ENCODE measurements at regions not wholly inside any gene's neighbourhood (a gene's known extent, or its start where the extent isn't known, plus 50 kb on each side); places are given as distances from the start of the nearest gene placed in this dataset.

- DNase-seq = no peak
Observed at GRCh38 chr10:121185816-121186455, 334.8 kb downstream of the WDR11 start.

DNA sequence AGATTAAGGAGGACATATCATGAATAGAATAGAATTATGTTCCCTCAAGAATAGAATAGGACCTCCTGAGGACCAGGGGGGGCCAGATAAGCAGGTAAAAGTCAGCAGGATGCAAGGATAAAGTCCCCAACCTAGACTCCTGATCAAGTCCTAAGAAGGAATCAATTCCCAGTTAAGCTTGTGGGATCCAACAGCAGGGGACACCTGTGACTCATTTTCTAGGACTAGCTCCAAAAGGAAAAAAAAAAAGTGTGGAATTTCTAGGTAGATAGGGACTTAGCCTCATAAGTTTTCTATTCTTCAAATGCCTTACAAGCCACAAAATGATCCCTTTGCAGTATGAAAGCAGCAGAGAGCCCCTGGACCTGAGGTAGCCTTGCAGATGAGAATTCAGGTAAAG lies 336.2 kb downstream of the WDR11 start:
- DNase-seq = no peak

DNA sequence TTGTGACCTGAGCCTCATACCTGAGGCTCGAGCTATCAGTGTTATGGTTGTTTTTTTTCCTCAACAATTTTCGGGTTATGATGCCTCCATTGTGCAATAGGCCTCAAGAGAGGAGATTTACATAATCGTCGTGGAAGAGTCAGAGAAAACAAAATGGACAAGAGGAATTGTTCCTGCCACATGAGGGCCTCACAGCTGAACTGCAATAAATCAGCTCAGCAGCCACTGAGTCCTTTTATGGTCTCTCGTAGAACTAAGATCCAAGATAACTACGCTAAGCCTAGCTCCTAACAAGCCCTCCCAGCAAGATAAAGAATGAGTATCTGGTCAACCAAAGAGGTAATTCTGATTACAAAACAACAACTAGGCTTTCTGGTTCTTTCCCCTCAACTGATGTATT lies 336.8 kb downstream of the WDR11 start:
- DNase-seq = no peak

DNA sequence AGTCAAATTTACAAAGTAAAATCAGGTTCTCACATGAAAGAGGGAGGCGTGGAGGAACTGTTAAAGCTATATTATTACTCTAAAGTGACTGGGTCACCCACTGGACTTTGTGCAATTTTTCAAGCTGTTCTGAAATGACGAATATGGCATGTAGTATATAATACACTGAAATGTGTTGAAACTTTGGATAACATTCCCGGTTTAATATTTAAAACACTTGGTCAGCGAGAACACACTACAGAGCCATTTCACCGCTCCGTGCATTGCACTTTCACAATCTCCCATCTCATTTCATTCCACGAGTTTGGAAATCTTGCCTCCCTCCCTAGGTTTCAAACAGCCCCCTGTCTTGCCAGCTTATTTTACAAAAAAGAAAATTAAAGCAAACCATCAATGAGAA lies 337.9 kb downstream of the WDR11 start:
- no peak for DNase-seq

DNA sequence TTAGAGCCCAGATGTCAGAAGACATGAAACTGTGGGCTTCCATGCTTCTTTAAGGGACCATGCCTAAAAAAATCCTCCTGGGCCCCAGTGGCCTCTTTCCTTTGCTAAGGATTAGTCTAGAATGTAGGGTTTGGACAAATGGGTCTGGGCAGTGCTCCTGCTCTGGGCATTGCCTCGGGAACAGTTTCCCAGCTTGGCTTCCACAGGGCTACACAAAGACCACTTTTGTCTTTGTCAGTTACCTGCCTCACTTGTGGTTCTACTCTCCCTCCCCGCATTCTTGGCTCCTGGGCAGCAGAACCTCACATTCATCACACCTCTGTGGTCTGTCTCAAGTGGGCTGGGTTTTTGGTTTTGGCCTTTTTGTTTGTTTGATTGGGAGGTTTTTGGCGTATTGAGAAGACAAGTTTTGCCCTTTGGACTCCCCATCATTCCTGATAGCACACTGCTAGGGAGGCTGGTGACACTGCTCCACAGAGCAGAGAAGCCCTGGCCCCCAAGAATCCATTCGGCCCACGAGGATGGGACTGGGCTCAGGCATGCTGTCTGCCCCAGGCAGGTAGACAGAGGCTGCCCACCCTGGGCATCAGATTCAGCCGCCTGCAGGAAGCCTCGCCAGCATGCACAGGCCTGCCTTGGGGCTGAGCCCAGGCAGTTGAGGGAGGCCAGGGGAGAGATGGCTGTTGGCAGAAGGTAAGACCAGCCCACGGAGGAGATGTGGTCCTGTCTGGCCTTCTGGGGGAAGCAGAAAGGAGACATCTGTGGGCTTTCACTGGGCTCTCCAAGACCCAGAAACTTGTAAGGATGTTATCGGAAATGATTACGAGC lies 343.7 kb downstream of the WDR11 start:
- no peak for DNase-seq

GRCh38 chr10:121195524-121195910 lies 344.4 kb downstream of the WDR11 start:
- no peak for DNase-seq

GRCh38 chr10:121199081-121199480 lies 347.9 kb downstream of the WDR11 start:
- no peak for DNase-seq

DNA sequence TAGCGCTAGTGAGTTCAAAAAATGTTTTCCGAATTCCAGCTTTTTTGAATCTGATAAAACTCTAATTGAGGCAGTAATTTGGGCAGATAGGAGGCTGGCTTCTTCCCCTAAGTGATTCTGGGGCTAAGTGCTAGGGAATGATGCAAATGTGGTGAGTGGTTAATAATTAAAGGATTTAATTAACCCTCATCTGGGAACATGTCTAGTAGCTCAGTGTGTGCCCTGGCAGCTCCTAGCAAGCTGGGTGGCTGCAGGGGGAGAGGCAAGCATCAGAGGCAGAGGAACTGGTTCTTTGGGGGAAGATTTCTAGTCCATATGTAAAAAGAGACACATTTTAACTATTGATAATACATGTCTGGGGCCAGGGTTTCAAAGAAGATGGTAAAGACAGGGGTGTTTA lies 354.5 kb downstream of the WDR11 start:
- DNase-seq = no peak

- no peak for DNase-seq
Observed at GRCh38 chr10:121211446-121211845, 360.3 kb downstream of the WDR11 start.

DNA sequence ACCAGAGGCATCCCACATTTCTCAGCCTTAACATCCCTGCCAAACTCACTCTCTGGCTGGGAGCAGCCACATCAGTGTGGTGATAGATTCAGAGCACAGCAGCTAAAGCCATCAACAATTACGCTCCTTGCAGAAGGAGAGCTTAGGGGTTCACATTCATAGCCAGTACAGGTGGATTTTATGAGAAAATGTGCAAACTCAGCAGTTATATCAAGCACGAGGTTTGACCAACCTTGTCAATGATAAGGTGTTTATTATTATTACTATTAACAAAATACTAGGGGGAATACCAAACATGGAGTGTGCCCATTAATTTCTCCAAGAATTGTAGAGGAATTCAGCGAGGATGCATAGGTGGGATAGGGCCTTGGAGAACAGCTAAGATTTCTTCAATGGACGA lies 362.3 kb downstream of the WDR11 start:
- no peak for DNase-seq

DNA sequence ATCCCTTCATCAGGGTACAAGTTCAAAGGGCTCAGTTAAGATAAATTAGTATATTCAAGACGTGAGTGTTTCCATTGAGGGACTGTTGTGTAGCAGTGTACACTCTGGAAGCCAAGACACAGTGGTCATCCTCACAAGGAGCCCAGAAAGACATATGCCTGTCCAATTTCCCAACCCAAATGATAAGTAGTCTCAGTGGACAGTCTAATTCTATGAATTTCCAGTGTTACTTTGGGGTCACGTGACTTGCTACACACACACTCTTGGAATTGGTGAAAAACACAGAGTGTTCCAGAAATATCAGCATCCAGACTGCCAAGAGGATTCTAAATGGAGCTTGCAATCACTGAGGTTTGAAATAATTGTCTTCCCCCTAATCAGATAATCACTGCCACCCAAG lies 365.1 kb downstream of the WDR11 start:
- no peak for DNase-seq

- DNase-seq = no peak
Observed at GRCh38 chr10:121216721-121217181, 365.6 kb downstream of the WDR11 start.

- peak; percentile 13 for DNase-seq
Observed at GRCh38 chr10:121217331-121217730, 366.2 kb downstream of the WDR11 start.

DNA sequence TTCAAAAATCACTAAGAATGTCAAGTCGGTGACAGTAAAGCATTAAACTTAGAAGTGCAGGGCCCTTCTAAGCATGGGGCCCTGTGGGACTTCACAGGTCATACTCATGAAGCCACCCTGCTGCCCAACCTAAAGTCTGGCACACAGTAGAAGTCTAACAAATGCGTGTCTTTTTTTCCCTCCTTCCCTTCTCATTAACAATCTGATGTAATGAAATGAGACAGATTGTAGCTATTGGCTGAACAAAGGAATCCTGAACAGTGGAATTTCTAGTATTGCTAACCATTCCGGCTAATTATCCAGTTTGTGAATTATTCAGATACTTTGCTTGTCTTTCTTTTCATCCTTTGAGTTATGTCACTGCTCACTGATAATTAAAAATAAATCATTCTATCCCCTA lies 369.9 kb downstream of the WDR11 start:
- no peak for DNase-seq

- no peak for DNase-seq
Observed at GRCh38 chr10:121221991-121222390, 370.8 kb downstream of the WDR11 start.

DNA sequence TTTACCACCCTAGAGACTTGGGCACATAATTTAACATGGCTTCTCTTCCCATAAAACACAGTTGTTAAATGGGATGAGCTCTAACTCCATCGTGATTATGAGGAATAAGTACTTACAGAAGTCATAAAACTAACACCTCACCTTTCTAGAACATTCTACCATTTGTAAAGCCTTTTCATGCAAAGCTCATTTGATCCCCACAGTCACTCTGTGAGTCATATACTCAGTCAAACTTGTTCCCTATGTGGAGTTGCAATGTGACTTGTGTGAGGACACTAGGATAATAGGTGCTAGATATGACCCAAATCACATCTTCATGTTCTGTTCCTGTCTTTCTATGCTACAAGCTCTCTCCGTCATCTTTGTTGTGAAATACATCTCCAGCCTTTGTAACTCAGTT lies 371.7 kb downstream of the WDR11 start:
- no peak for DNase-seq

DNA sequence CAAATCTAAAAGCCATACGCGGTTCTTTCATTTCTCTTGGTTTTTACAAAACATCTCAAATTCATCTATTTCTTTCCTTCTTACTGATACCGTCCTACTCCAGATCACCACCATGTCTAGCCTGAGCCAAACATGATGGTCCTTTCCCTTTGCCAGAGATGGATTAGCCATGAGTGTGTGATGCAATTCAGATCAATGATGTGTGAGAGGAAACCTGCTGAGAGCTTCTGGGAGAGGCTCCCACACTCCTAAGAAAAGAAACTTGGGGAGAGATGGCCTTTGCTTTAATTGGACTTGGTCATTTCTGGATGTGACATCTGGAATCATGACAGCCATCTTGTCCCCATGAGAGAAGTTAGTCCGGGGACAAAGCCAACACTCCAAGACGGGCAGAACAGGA lies 367.2 kb downstream of the FGFR2 start:
- DNase-seq = no peak

GRCh38 chr10:121232494-121232893 lies 365.8 kb downstream of the FGFR2 start:
- DNase-seq = no peak

GRCh38 chr10:121235692-121236091 lies 362.6 kb downstream of the FGFR2 start:
- DNase-seq = no peak

GRCh38 chr10:121236621-121237020 lies 361.6 kb downstream of the FGFR2 start:
- no peak for DNase-seq

DNA sequence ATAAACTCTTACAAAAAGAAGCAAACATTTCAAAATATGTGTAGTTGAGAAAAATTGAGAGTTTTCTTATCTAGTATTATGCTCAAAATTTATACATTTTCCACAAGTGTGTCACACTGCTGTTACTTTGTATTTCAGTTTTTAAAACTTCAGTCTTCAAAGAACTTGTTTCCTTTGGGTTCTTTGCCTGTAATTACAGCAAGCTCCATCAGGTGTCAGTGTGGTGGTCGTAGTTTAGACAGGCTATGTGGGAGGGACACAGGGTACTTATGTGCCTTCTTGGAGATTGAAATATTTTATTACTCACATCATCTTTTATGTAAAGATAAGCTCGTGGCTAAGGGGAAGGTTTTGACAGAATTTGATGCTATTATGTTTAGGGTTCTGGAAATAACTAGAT lies 360.5 kb downstream of the FGFR2 start:
- DNase-seq = no peak

DNA sequence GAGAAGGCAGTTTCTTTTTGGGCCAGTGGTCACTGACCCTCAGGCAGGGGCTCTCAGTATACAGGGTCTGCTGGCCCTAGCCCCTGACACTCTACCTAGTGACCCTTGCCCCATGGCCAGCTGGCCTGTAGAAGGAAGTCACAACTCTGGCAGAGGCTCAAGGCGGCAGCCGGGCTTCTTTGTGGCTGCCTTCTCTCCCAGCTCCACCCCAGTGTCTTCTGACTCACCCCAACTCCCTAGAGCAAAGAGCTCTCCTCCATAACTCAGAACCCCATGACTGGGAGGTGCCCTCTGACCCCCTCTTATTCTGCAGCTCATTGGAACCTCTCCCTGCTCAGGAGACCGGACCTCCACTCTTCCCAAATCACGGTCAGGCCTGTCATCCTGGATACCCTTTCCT lies 358.2 kb downstream of the FGFR2 start:
- DNase-seq = no peak

- no peak for DNase-seq
Observed at GRCh38 chr10:121240556-121240955, 357.7 kb downstream of the FGFR2 start.

DNA sequence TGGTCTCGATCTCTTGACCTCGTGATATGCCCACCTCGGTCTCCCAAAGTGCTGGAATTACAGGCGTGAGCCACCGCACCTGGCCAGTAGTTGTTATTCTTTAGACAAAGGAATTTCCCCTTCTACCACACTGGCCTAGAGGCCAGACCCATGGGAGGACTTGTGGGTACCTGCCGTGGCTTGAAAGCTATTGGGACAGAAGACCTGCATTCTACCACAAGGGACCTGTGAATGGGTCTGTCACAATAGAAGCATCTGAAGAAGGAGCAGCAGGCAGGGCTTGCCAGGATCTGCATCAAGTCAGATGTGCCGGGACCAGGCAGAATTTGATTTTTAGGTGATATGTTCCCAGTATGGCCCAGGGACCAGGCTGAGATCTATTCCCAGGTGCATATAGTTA lies 356.9 kb downstream of the FGFR2 start:
- no peak for DNase-seq

Measured in NCI-H748 treated with DMSO at 0.1 percent for 48 hours (cell line).